H1 (cell line): ENCODE measurements at regions not wholly inside any gene's neighbourhood (a gene's known extent, or its start where the extent isn't known, plus 50 kb on each side); places are given as distances from the start of the nearest gene placed in this dataset.
A peak's percentile ranks its signal among the peaks of the same experiment; 100 is the strongest.

Source experiments
- CTCF ChIA-PET: fragments of 300-600 bp; sonication (Branson Sonifier 250); formaldehyde crosslinking; loops from one replicate; lab custom pipeline; 2021; ENCODE audit not compliant: partially characterized antibody; lab: Charles Lee
- POLR2A ChIA-PET: fragments of 300-600 bp; sonication (Branson Sonifier 250); formaldehyde crosslinking; loops from one replicate; lab custom pipeline; 2021; ENCODE audit warnings: inconsistent platforms; ENCODE audit not compliant: partially characterized antibody; lab: Charles Lee
- DNase-seq, 2 experiments: peaks; one replicate each; pipeline versions ENCODE4 v3.0.0 to v3.0.0-alpha.2; 2010 to 2022; ENCODE audit warnings: low spot score in 2 of 2, low read depth in 1 of 2, mixed read lengths in 1 of 2
- FAIRE-seq: peaks from 2 replicates; lab custom pipeline; 2011; peaks lifted over from hg19 to GRCh38; lab: Jason Lieb, UNC
- H2AFZ ChIP-seq: 2 replicates; pipeline ENCODE4 v1.8.1; 2012; ENCODE audit warnings: low read length, inconsistent platforms
- H2AK5ac ChIP-seq: 2 replicates; pipeline ENCODE4 v1.6.1; 2013; ENCODE audit warnings: low read depth, low read length
- H2BK120ac ChIP-seq: replicated peaks from 2 replicates; pipeline ENCODE3; 2013; ENCODE audit warnings: low read depth, low read length, inconsistent platforms
- H2BK12ac ChIP-seq: 2 replicates; pipeline ENCODE4 v1.6.1; 2013; ENCODE audit warnings: low read depth, low read length
- H2BK15ac ChIP-seq: 2 replicates; pipeline ENCODE4 v1.6.1; 2013; ENCODE audit warnings: low read length
- H2BK20ac ChIP-seq: 2 replicates; pipeline ENCODE4 v1.6.1; 2013; ENCODE audit warnings: low read length
- H2BK5ac ChIP-seq: 2 replicates; pipeline ENCODE4 v1.6.1; 2013; ENCODE audit warnings: low read depth, low read length
- H3K14ac ChIP-seq: 2 replicates; pipeline ENCODE4 v1.6.1; 2013; ENCODE audit warnings: inconsistent platforms; ENCODE audit not compliant: insufficient read length
- H3K18ac ChIP-seq: 2 replicates; pipeline ENCODE4 v1.6.1; 2013; ENCODE audit warnings: low read length; ENCODE audit errors: extremely low read depth
- H3K23ac ChIP-seq: 2 replicates; pipeline ENCODE4 v1.6.1; 2013; ENCODE audit warnings: inconsistent platforms; ENCODE audit not compliant: insufficient read length
- H3K23me2 ChIP-seq: 2 replicates; pipeline ENCODE4 v1.6.1; 2013; ENCODE audit warnings: low read depth, low read length
- H3K27ac ChIP-seq: 2 replicates; pipeline ENCODE4 v1.6.1; 2011; ENCODE audit warnings: low read depth, low read length, inconsistent platforms
- H3K27me3 ChIP-seq, 4 experiments: replicated peaks in 1 of 4; 1 replicate in 1 of 4; 2 replicates in 3 of 4; pipeline versions ENCODE4 v1.6.1 to v1.8.1; 2011 to 2013; ENCODE audit warnings: low read length in 3 of 4, mild to moderate bottlenecking in 3 of 4, inconsistent platforms in 2 of 4, mixed read lengths in 2 of 4, moderate library complexity in 1 of 4; ENCODE audit not compliant: control insufficient read depth in 3 of 4, insufficient read depth in 3 of 4; ENCODE audit errors: extremely low read depth in 1 of 4
- H3K36me3 ChIP-seq, 4 experiments: 2 replicates each; pipeline versions ENCODE4 v1.6.1 to v1.8.1; 2011 to 2013; ENCODE audit warnings: mild to moderate bottlenecking in 4 of 4, low read length in 3 of 4, moderate library complexity in 2 of 4, control low read depth in 1 of 4, inconsistent platforms in 1 of 4; ENCODE audit not compliant: insufficient read depth in 4 of 4, control insufficient read depth in 2 of 4
- H3K4ac ChIP-seq: replicated peaks from 2 replicates; pipeline ENCODE3; 2013; ENCODE audit warnings: low read length, low read depth, mixed read lengths, inconsistent platforms; ENCODE audit not compliant: insufficient read length
- H3K4me1 ChIP-seq, 4 experiments: replicated peaks in 1 of 4; 1 replicate in 1 of 4; 2 replicates in 3 of 4; pipeline versions ENCODE4 v1.6.1 to v1.8.1; 2011 to 2013; ENCODE audit warnings: low read length in 3 of 4, inconsistent platforms in 2 of 4, mixed read lengths in 1 of 4; ENCODE audit not compliant: insufficient read depth in 4 of 4, control insufficient read depth in 3 of 4
- H3K4me2 ChIP-seq, 2 experiments: 2 replicates each; pipeline versions ENCODE4 v1.6.1 to v1.8.1; 2011 to 2013; ENCODE audit warnings: low read depth in 2 of 2, low read length in 2 of 2, control low read depth in 1 of 2, inconsistent platforms in 1 of 2, mild to moderate bottlenecking in 1 of 2; ENCODE audit not compliant: insufficient read depth in 1 of 2
- H3K4me3 ChIP-seq, 4 experiments: fragments of 200-600, 300-600 bp in 1 of 4; sonication (generic), shearing (Covaris generic), sonication (Bioruptor Twin) in 1 of 4; 2 replicates each; pipeline versions ENCODE4 v1.5.1 to v1.8.1; 2011 to 2016; ENCODE audit warnings: low read length in 4 of 4, low read depth in 3 of 4, control low read depth in 2 of 4, inconsistent platforms in 2 of 4, mild to moderate bottlenecking in 2 of 4, mixed read lengths in 1 of 4, moderate library complexity in 1 of 4; ENCODE audit not compliant: insufficient read depth in 2 of 4; ENCODE audit errors: extremely low read depth in 1 of 4
- H3K56ac ChIP-seq: replicated peaks from 2 replicates; pipeline ENCODE3; 2013; ENCODE audit warnings: low read depth, mild to moderate bottlenecking, mixed read lengths, low read length, inconsistent platforms; ENCODE audit not compliant: insufficient read length
- H3K79me1 ChIP-seq: 2 replicates; pipeline ENCODE4 v1.6.1; 2013; ENCODE audit warnings: low read depth, low read length, control low read depth
- H3K79me2 ChIP-seq, 2 experiments: 2 replicates each; pipeline versions ENCODE4 v1.6.1 to v1.8.1; 2012 to 2013; ENCODE audit warnings: low read length in 2 of 2, mild to moderate bottlenecking in 2 of 2, inconsistent platforms in 1 of 2; ENCODE audit not compliant: insufficient read depth in 2 of 2, control insufficient read depth in 1 of 2
- H3K9ac ChIP-seq, 4 experiments: replicated peaks in 1 of 4; 1 replicate in 1 of 4; 2 replicates in 3 of 4; pipeline versions ENCODE4 v1.6.1 to v1.8.1; 2011 to 2013; ENCODE audit warnings: low read depth in 3 of 4, low read length in 3 of 4, control low read depth in 2 of 4, mild to moderate bottlenecking in 2 of 4, moderate library complexity in 2 of 4, inconsistent platforms in 1 of 4; ENCODE audit errors: extremely low read depth in 1 of 4
- H3K9me3 ChIP-seq, 2 experiments: 2 replicates each; pipeline versions ENCODE4 v1.6.1 to v1.8.1; 2012 to 2013; ENCODE audit warnings: mild to moderate bottlenecking in 2 of 2, moderate library complexity in 2 of 2, control low read depth in 1 of 2, inconsistent platforms in 1 of 2, low read depth in 1 of 2, low read length in 1 of 2, mixed read lengths in 1 of 2; ENCODE audit not compliant: insufficient read depth in 2 of 2
- H4K20me1 ChIP-seq, 2 experiments: replicated peaks in 1 of 2; 2 replicates each; pipeline versions ENCODE3 to v1.8.1; 2011 to 2013; ENCODE audit warnings: inconsistent platforms in 2 of 2, low read length in 2 of 2, mild to moderate bottlenecking in 1 of 2; ENCODE audit not compliant: insufficient read depth in 2 of 2, control insufficient read depth in 1 of 2
- H4K5ac ChIP-seq: 2 replicates; pipeline ENCODE4 v1.6.1; 2013; ENCODE audit warnings: low read length, low read depth, mixed read lengths, inconsistent platforms; ENCODE audit not compliant: insufficient read length
- H4K8ac ChIP-seq: 2 replicates; pipeline ENCODE4 v1.8.0; 2013; ENCODE audit warnings: mild to moderate bottlenecking, moderate library complexity, low read length, inconsistent platforms; ENCODE audit not compliant: insufficient read depth; ENCODE audit errors: extremely low read depth
- H4K91ac ChIP-seq: replicated peaks from 2 replicates; pipeline ENCODE3; 2013; ENCODE audit warnings: low read length, mixed read lengths, inconsistent platforms; ENCODE audit not compliant: insufficient read length
- BCL11A ChIP-seq, 2 experiments: IDR thresholded peaks; one replicate each; pipeline ENCODE4 v1.6.1; 2011; ENCODE audit warnings: low read depth in 2 of 2, low read length in 2 of 2, mild to moderate bottlenecking in 2 of 2
- CHD2 ChIP-seq: IDR thresholded peaks from 2 replicates; pipeline ENCODE4 v1.6.1; 2012; ENCODE audit warnings: low read length, improper control_type of control experiment
- EGR1 ChIP-seq: IDR thresholded peaks from 2 replicates; pipeline ENCODE4 v1.6.1; 2011; ENCODE audit warnings: low read depth, low read length, borderline replicate concordance
- HDAC6 ChIP-seq: IDR thresholded peaks from one replicate; pipeline ENCODE4 v1.7.1; 2012; ENCODE audit warnings: low read depth, mild to moderate bottlenecking, inconsistent platforms, low read length, moderate library complexity
- POLR2A ChIP-seq, 2 experiments: IDR thresholded peaks; 1 replicate in 1 of 2; 2 replicates in 1 of 2; pipeline ENCODE4 v1.6.1; 2011; ENCODE audit warnings: low read depth in 2 of 2, low read length in 2 of 2, mild to moderate bottlenecking in 2 of 2; ENCODE audit errors: control extremely low read depth in 1 of 2
- POU5F1 ChIP-seq: IDR thresholded peaks from 2 replicates; pipeline ENCODE4 v1.6.1; 2011; ENCODE audit warnings: low read depth, mild to moderate bottlenecking, low read length, moderate library complexity
- SIX5 ChIP-seq: IDR thresholded peaks from 2 replicates; pipeline ENCODE4 v1.6.1; 2011; ENCODE audit warnings: mild to moderate bottlenecking, low read depth, low read length
- SP1 ChIP-seq: IDR thresholded peaks from 2 replicates; pipeline ENCODE4 v1.6.1; 2011; ENCODE audit warnings: low read depth, low read length
- SRF ChIP-seq: IDR thresholded peaks from 2 replicates; pipeline ENCODE4 v1.6.1; 2011; ENCODE audit warnings: mild to moderate bottlenecking, low read depth, low read length, moderate library complexity
- TBP ChIP-seq: IDR thresholded peaks from 2 replicates; pipeline ENCODE4 v1.6.1; 2011; ENCODE audit warnings: low read depth, low read length, improper control_type of control experiment
- TCF12 ChIP-seq: IDR thresholded peaks from 2 replicates; pipeline ENCODE4 v1.6.1; 2011; ENCODE audit warnings: low read depth, mild to moderate bottlenecking, low read length
- TEAD4 ChIP-seq: IDR thresholded peaks from 2 replicates; pipeline ENCODE4 v1.6.1; 2012; ENCODE audit warnings: low read depth, low read length, inconsistent platforms, mixed read lengths
- WGBS, 2 experiments: shearing (Covaris generic) in 1 of 2; methylation state at CpG; one replicate each; pipeline versions ENCODE4 v1.1.6 to v1.1.7; 2013 to 2015; ENCODE audit warnings: low lambda C conversion rate in 2 of 2, mixed read lengths in 2 of 2, inconsistent platforms in 1 of 2, low coverage in 1 of 2, missing lambda C conversion rate in 1 of 2; ENCODE audit not compliant: insufficient replicate concordance in 2 of 2, insufficient coverage in 1 of 2, insufficient read length in 1 of 2; ENCODE audit errors: extremely low coverage in 1 of 2, missing lambda C conversion rate in 1 of 2; 5-methylcytosine and 5-hydroxymethylcytosine counted together

GRCh38 chr7:138169441-138169851 lies 93.2 kb downstream of the AKR1D1 start:
- DNase-seq (peak in 1 of 2 experiments; percentile 79), FAIRE-seq (peak; percentile 98)
- Histone ChIP-seq H2BK120ac (no peak overlapping the region), H3K79me1 (no peaks in the 10 kb centered on the region), H3K4me2 (peak overlapping the region; percentile 55 to 56; a peak in 3 of 4 replicates), H2AFZ (no peak overlapping the region), H4K5ac (no peak overlapping the region), H2BK15ac (no peak overlapping the region), H3K79me2 (no peaks in the 10 kb centered on the region), H3K4ac (no peak overlapping the region), H3K9ac (no peak overlapping the region), H2AK5ac (no peak overlapping the region), H3K23me2 (no peaks in the 10 kb centered on the region), H3K14ac (no peak overlapping the region), H4K20me1 (no peaks in the 10 kb centered on the region), H2BK12ac (no peak overlapping the region), H2BK5ac (no peak overlapping the region; the same call in 1 of the 2 replicates), H3K4me1 (peaks cover 9 to 25% (median 22%) of the 10 kb centered on the region in 4 experiments; a peak in 6 of 7 replicates), H3K56ac (no peak overlapping the region), H3K23ac (no peak overlapping the region), H4K91ac (no peak overlapping the region), H3K27me3 (no peaks in the 10 kb centered on the region), H4K8ac (no peak overlapping the region), H3K18ac (no peak overlapping the region), H3K36me3 (peaks cover 0 to 7% (median 2%) of the 10 kb centered on the region in 4 experiments; a peak in 3 of 8 replicates), H3K9me3 (peaks cover 10 to 13% of the 10 kb centered on the region in 2 experiments), H3K4me3 (peak overlapping the region in 1 of 4 experiments; percentile 41; a peak in 1 of 8 replicates), H2BK20ac (no peak overlapping the region), H3K27ac (peak overlapping the region; percentile 84; the same call in 1 of the 2 replicates)
- POLR2A ChIA-PET, result interaction anchor here (0.7 to 5.7 kb wide), 15 partner anchors 9 to 1137 kb away, joined by 3 to 26 read pairs (median 3); partner anchors contain the start of gene TRIM24
- 0% methylated on average over 3 of the region's 3 CpGs; no CpG with 5 or more reads in 1 of the 2 experiments for WGBS, 2 experiments
- CTCF ChIA-PET, result interaction anchor here (0.6 to 1.4 kb wide), 6 partner anchors 28 to 693 kb away, joined by 3 to 4 read pairs (median 3); no protein-coding TSS in a partner anchor
- TF ChIP-seq TEAD4 (peak; percentile 83; the same call in 1 of the 2 replicates), EGR1 (no peak), SIX5 (no peak), SRF (no peak), BCL11A (IDR thresholded peaks at IDR 0.05; ENCODE audit: low read depth in 2 of 2, low read length in 2 of 2) (peak in 1 of 2 experiments; percentile 52), POU5F1 (peak; percentile 68; the same call in 1 of the 2 replicates), TCF12 (no peak), TBP (peak; percentile 31; the same call in 1 of the 2 replicates), POLR2A (IDR thresholded peaks at IDR 0.05; ENCODE audit: control extremely low read depth in 1 of 2, low read depth in 2 of 2, low read length in 2 of 2) (peak in 1 of 2 experiments; percentile 54; a peak in 1 of 3 replicates), SP1 (peak; percentile 72; the same call in 1 of the 2 replicates), HDAC6 (no peak), CHD2 (no peak)
